ENCODE measurements at regions not wholly inside any gene's neighbourhood (a gene's known extent, or its start where the extent isn't known, plus 50 kb on each side); places are given as distances from the start of the nearest gene placed in this dataset.

DNA sequence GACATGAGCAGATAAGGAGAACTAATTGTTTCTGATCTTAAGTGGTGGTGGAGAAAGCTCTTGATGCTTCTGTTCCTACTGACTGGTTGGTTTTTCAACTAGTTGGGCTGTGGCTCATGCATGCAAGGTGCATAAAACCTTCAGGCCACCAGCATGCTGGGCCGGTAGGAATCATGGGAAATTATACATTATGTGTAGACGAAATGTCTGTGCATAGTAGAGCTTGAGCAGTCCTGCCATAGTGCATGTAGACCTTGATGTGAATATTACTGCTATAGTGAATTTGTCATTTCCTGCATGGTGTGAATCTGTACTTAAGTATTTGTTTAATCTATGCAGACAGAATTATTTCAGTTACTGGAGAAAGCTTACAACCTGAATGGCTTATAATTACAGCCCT lies 433.6 kb upstream of the ADAMTSL1 start:
- no peak overlapping the region for H3K4me3 Mint-ChIP-seq
- intact Hi-C loops (cut with micrococcal nuclease): no loop called here
- H3K4me1 Mint-ChIP-seq: no peaks in the 10 kb centered on the region
- Histone ChIP-seq H3K9me3 (ENCODE audit: control extremely low read depth in 1 of 3, control insufficient read depth in 2 of 3, insufficient read depth in 1 of 3, low read length in 2 of 3) (no peaks in the 10 kb centered on the region), H3K36me3 (replicated peaks in 1 of 2; ENCODE audit: control extremely low read depth in 1 of 2, control insufficient read depth in 1 of 2, extremely low read depth in 1 of 2, insufficient read depth in 2 of 2, low read length in 1 of 2) (no peaks in the 10 kb centered on the region), H3K27ac (ENCODE audit: low read length in 2 of 2) (no peak overlapping the region), H3K79me2 (ENCODE audit: control insufficient read depth, insufficient read depth, low read length) (no peaks in the 10 kb centered on the region), H3K27me3 (replicated peaks in 1 of 4; ENCODE audit: control extremely low read depth in 1 of 4, control insufficient read depth in 3 of 4, insufficient read depth in 4 of 4, low read length in 3 of 4) (no peaks in the 10 kb centered on the region), H3K4me3 (ENCODE audit: control extremely low read depth in 1 of 5, extremely low read depth in 1 of 5, insufficient read depth in 1 of 5, low read depth in 2 of 5, low read length in 4 of 5) (no peak overlapping the region), H3K9ac (ENCODE audit: low read length) (no peak overlapping the region), H2AFZ (ENCODE audit: insufficient read depth, low read depth, low read length, poor library complexity, severe bottlenecking) (no peak overlapping the region), H3K4me2 (replicated peaks; ENCODE audit: low read depth, low read length, poor library complexity, severe bottlenecking) (no peak overlapping the region), H4K20me1 (ENCODE audit: control insufficient read depth, insufficient read depth, low read length, poor library complexity, severe bottlenecking) (no peaks in the 10 kb centered on the region), H3K4me1 (ENCODE audit: control insufficient read depth in 2 of 2, insufficient read depth in 2 of 2, low read length in 2 of 2) (no peaks in the 10 kb centered on the region)
- no peaks in the 10 kb centered on the region for H3K27me3 Mint-ChIP-seq
- 100% methylated on average over 2 of the region's 2 CpGs for WGBS (ENCODE audit: insufficient coverage)
- TF ChIP-seq EZH2 (IDR thresholded peaks at IDR 0.05; ENCODE audit: borderline replicate concordance, insufficient read depth, low read depth, low read length, poor library complexity, severe bottlenecking): no peak
- TF ChIP-seq, protein P1, sequence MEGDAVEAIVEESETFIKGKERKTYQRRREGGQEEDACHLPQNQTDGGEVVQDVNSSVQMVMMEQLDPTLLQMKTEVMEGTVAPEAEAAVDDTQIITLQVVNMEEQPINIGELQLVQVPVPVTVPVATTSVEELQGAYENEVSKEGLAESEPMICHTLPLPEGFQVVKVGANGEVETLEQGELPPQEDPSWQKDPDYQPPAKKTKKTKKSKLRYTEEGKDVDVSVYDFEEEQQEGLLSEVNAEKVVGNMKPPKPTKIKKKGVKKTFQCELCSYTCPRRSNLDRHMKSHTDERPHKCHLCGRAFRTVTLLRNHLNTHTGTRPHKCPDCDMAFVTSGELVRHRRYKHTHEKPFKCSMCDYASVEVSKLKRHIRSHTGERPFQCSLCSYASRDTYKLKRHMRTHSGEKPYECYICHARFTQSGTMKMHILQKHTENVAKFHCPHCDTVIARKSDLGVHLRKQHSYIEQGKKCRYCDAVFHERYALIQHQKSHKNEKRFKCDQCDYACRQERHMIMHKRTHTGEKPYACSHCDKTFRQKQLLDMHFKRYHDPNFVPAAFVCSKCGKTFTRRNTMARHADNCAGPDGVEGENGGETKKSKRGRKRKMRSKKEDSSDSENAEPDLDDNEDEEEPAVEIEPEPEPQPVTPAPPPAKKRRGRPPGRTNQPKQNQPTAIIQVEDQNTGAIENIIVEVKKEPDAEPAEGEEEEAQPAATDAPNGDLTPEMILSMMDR (IDR thresholded peaks at IDR 0.05): no peak
- DNase-seq (no peak), ATAC-seq (ENCODE audit: low read depth) (no peak)
- POLR2A ChIA-PET: no interaction called here
- H3K9me3 Mint-ChIP-seq (ENCODE audit: insufficient read depth): no peaks in the 10 kb centered on the region
- no peak overlapping the region for H3K27ac Mint-ChIP-seq
- CTCF ChIA-PET: no interaction called here

DNA sequence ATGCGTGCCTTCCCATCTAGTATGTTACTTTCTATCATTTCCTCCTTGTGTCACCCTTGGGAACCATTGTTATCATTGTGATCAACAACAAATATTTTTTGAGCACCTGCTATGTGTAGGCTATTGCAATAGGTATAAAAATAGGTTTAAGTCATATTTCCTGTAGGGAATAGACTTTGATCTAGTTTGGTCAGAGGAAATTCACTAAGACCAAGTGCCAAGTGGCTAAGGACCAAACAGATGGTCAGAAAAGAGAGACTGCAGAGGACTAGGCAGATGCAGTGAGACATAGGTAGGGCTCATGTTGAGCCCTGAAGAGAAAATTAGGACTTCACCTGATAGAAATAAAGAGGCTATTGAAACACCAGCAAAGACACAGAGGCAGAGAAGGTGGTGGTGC lies 430.0 kb upstream of the ADAMTSL1 start:
- Histone ChIP-seq H3K4me2 (replicated peaks; ENCODE audit: low read depth, low read length, poor library complexity, severe bottlenecking) (no peak overlapping the region), H3K36me3 (replicated peaks in 1 of 2; ENCODE audit: control extremely low read depth in 1 of 2, control insufficient read depth in 1 of 2, extremely low read depth in 1 of 2, insufficient read depth in 2 of 2, low read length in 1 of 2) (no peaks in the 10 kb centered on the region), H3K4me3 (ENCODE audit: control extremely low read depth in 1 of 5, extremely low read depth in 1 of 5, insufficient read depth in 1 of 5, low read depth in 2 of 5, low read length in 4 of 5) (no peak overlapping the region), H3K79me2 (ENCODE audit: control insufficient read depth, insufficient read depth, low read length) (no peaks in the 10 kb centered on the region), H3K9me3 (ENCODE audit: control extremely low read depth in 1 of 3, control insufficient read depth in 2 of 3, insufficient read depth in 1 of 3, low read length in 2 of 3) (no peaks in the 10 kb centered on the region), H3K27me3 (replicated peaks in 1 of 4; ENCODE audit: control extremely low read depth in 1 of 4, control insufficient read depth in 3 of 4, insufficient read depth in 4 of 4, low read length in 3 of 4) (no peaks in the 10 kb centered on the region), H3K27ac (ENCODE audit: low read length in 2 of 2) (no peak overlapping the region), H4K20me1 (ENCODE audit: control insufficient read depth, insufficient read depth, low read length, poor library complexity, severe bottlenecking) (no peaks in the 10 kb centered on the region), H3K9ac (ENCODE audit: low read length) (no peak overlapping the region), H2AFZ (ENCODE audit: insufficient read depth, low read depth, low read length, poor library complexity, severe bottlenecking) (no peak overlapping the region), H3K4me1 (ENCODE audit: control insufficient read depth in 2 of 2, insufficient read depth in 2 of 2, low read length in 2 of 2) (no peaks in the 10 kb centered on the region)
- Mint-ChIP-seq H3K4me3 (no peak overlapping the region), H3K9me3 (ENCODE audit: insufficient read depth) (no peaks in the 10 kb centered on the region), H3K4me1 (no peaks in the 10 kb centered on the region), H3K27me3 (no peaks in the 10 kb centered on the region), H3K27ac (no peak overlapping the region)
- ChIA-PET POLR2A (no interaction called here), CTCF (no interaction called here)
- intact Hi-C loops (cut with micrococcal nuclease): no loop called here
- DNase-seq (no peak), ATAC-seq (ENCODE audit: low read depth) (no peak)
- no CpG with 5 or more reads among the region's 1 CpG for WGBS (ENCODE audit: insufficient coverage)
- TF ChIP-seq, protein P1 (IDR thresholded peaks at IDR 0.05): no peak
- TF ChIP-seq EZH2 (IDR thresholded peaks at IDR 0.05; ENCODE audit: borderline replicate concordance, insufficient read depth, low read depth, low read length, poor library complexity, severe bottlenecking): no peak

Data from B cell (primary cell).